ENCODE measurements at regions not wholly inside any gene's neighbourhood (a gene's known extent, or its start where the extent isn't known, plus 50 kb on each side); places are given as distances from the start of the nearest gene placed in this dataset.

DNA sequence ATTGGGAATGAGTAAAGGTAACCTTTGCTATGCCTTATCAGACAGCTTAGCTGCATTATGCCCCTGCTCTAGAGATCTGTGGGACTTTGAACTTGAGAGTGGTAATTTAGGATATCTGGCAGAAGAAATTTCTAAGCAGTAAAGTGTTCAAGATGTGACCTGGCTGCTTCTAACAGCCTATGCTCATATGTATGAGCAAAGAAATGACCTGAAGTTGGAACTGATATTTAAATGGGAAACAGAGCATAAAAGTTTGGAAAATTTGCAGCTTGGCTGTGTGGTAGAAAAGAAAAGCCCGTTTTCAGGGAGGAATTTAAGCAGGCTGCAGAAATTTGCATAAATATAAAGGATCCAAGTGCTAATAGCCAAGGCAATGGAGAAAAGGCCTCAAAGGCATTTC, 90.4 kb downstream of the HHIPL2 start:
- H3K4me1 Mint-ChIP-seq, result peaks cover 8 to 14% of the 10 kb centered on the region in 2 experiments; a peak in 2 of 4 replicates
- Histone ChIP-seq H3K27ac (ENCODE audit: insufficient read length, low read depth, low read length) (no peak overlapping the region), H2AK5ac (ENCODE audit: insufficient read length, low read length) (no peak overlapping the region), H3K9me3 (ENCODE audit: control insufficient read depth, low read depth, low read length) (no peaks in the 10 kb centered on the region), H2BK12ac (ENCODE audit: insufficient read length, low read depth, low read length) (no peak overlapping the region), H2AFZ (ENCODE audit: low read length) (no peak overlapping the region), H3K4me2 (ENCODE audit: insufficient read depth, insufficient read length, low read length) (no peak overlapping the region), H3K18ac (ENCODE audit: insufficient read length, low read depth, low read length) (no peak overlapping the region), H3T11ph (ENCODE audit: low read length) (no peak overlapping the region), H3K4ac (ENCODE audit: low read depth, low read length) (no peak overlapping the region), H2BK5ac (ENCODE audit: insufficient read length, low read length) (no peak overlapping the region), H3K27me3 (ENCODE audit: insufficient read depth, low read length) (no peaks in the 10 kb centered on the region), H4K8ac (replicated peaks; ENCODE audit: insufficient read length, low read depth, low read length) (no peak overlapping the region), H3K23me2 (ENCODE audit: insufficient read length, low read depth, low read length, poor library complexity, severe bottlenecking) (no peaks in the 10 kb centered on the region), H3K79me1 (ENCODE audit: insufficient read depth, low read depth, low read length, poor library complexity, severe bottlenecking) (no peaks in the 10 kb centered on the region), H3K4me1 (ENCODE audit: insufficient read depth, low read length) (no peaks in the 10 kb centered on the region; the same call in 1 of the 2 replicates), H2BK15ac (ENCODE audit: low read depth, low read length) (no peak overlapping the region), H3K79me2 (ENCODE audit: insufficient read depth, low read length) (no peaks in the 10 kb centered on the region), H3K56ac (ENCODE audit: insufficient read length, low read depth, low read length) (no peak overlapping the region), H3K9ac (ENCODE audit: extremely low read depth, insufficient read length, low read length) (no peak overlapping the region), H3K14ac (ENCODE audit: insufficient read depth, low read length) (no peak overlapping the region), H2BK120ac (ENCODE audit: low read depth, low read length, poor library complexity, severe bottlenecking) (no peak overlapping the region), H3K23ac (ENCODE audit: insufficient read length, low read depth, low read length) (no peak overlapping the region), H2BK20ac (ENCODE audit: low read depth, low read length, poor library complexity, severe bottlenecking) (no peak overlapping the region), H4K5ac (ENCODE audit: insufficient read length, low read depth, low read length) (no peak overlapping the region), H4K91ac (ENCODE audit: insufficient read length, low read depth, low read length) (no peak overlapping the region), H4K20me1 (ENCODE audit: control insufficient read depth, insufficient read depth, insufficient read length) (no peaks in the 10 kb centered on the region)
- H3K36me3 Mint-ChIP-seq (ENCODE audit: insufficient read depth in 1 of 3, low read depth in 3 of 3), result peaks cover 10 to 16% (median 15%) of the 10 kb centered on the region in 3 experiments
- H3K27me3 Mint-ChIP-seq (ENCODE audit: low read depth), result peaks cover 5% of the 10 kb centered on the region
- H3K27ac Mint-ChIP-seq, result no peak overlapping the region
- no peak overlapping the region for H3K4me3 Mint-ChIP-seq
- WGBS (ENCODE audit: extremely low coverage, insufficient read length, low lambda C conversion rate), result no CpG with 5 or more reads among the region's 1 CpG
- TF ChIP-seq, protein P1, sequence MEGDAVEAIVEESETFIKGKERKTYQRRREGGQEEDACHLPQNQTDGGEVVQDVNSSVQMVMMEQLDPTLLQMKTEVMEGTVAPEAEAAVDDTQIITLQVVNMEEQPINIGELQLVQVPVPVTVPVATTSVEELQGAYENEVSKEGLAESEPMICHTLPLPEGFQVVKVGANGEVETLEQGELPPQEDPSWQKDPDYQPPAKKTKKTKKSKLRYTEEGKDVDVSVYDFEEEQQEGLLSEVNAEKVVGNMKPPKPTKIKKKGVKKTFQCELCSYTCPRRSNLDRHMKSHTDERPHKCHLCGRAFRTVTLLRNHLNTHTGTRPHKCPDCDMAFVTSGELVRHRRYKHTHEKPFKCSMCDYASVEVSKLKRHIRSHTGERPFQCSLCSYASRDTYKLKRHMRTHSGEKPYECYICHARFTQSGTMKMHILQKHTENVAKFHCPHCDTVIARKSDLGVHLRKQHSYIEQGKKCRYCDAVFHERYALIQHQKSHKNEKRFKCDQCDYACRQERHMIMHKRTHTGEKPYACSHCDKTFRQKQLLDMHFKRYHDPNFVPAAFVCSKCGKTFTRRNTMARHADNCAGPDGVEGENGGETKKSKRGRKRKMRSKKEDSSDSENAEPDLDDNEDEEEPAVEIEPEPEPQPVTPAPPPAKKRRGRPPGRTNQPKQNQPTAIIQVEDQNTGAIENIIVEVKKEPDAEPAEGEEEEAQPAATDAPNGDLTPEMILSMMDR (conservative IDR thresholded peaks at IDR 0.05), result no peak
- no peak for DNase-seq
- peaks cover 24 to 25% of the 10 kb centered on the region in 2 experiments for H3K9me3 Mint-ChIP-seq
